Sciatic nerve (tissue), 2 donors: ENCODE measurements at regions not wholly inside any gene's neighbourhood (a gene's known extent, or its start where the extent isn't known, plus 50 kb on each side); places are given as distances from the start of the nearest gene placed in this dataset.
A peak's percentile ranks its signal among the peaks of the same experiment; 100 is the strongest.

ENCODE experiments used
- ATAC-seq: fragments of 200-7000 bp; cut with Tn5 transposase; one replicate; pipeline ENCODE4 v1.9.1; 2020; ENCODE audit warnings: mild to moderate bottlenecking, moderate library complexity
- DNase-seq: peaks from one replicate; pipeline ENCODE4 v3.0.0-alpha.2; 2020; ENCODE audit warnings: low spot score
- intact Hi-C: fragments of 100-400 bp; cut with DNase I; formaldehyde crosslinking; loops from one replicate; pipeline ENCODE4 v1.14.2; 2022
- donor health status: DM: no; HTN: no; CAD: no.
- donor health status: DM: no; HTN: no; CAD: no.

DNA sequence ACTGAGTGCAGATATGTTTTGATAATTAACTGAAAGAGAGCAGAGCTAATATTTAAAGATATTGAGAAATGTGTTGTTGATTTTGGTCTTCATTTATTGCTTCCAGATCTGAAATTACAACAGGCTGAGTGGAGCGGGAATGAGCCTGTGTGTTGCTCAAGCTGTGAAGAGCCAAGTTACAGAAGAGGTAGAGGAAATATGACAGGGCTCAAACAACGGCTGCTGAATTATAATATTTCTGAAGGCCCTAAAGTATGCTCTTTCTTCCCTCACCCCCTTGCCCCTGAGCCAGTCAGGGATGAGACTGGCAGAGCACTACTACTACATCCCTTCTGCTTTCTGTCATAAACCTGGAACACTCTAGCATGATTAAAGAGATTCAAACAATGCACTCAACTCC, 115.6 kb downstream of the FANCF start:
- peak; percentile 62 for ATAC-seq
- intact Hi-C loops, result no loop called here
- DNase-seq, result no peak

DNA sequence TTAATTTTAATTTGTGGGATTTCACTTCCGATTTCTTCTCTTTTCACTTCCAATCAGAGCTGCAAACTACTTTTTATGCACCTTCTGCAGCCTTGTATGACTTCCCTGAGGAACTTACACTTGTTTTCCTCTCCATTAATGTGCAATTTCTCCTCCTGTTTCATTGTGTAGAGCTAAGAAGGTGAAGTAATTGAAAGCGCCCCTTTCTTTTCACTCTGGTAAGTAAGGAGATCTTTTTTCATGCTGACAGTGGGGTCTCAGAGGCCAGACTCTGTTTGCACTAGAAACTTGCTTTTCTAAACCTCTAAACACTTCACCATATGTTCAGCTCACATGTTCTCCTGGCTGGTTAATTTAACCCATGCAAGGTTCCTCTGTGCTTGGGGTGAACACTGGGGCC, 117.0 kb downstream of the FANCF start:
- intact Hi-C loops, result no loop called here
- no peak for ATAC-seq

DNA sequence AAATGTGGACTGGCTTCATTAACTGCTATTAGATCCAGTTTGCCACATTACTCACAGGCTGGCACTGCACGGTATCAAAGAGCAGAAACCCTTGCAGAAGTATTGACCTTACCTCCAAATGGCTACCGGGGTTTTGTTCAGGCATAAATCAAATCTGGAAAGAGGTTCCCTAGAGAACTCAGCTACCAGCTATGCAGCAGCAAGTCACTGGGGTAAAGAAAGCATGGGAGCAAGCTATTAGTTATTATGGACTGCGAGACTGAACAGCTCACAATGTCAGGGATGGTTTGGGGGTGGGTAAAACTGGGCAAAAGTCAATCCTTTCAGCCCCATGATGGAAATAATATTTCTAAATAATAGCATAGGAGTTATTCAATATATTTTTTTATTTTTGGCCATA, 128.1 kb downstream of the FANCF start:
- DNase-seq, result no peak
- no peak for ATAC-seq
- intact Hi-C loops, result no loop called here

More for the DNA sequence above, 117.0 kb downstream of the FANCF start:
- no peak for DNase-seq

DNA sequence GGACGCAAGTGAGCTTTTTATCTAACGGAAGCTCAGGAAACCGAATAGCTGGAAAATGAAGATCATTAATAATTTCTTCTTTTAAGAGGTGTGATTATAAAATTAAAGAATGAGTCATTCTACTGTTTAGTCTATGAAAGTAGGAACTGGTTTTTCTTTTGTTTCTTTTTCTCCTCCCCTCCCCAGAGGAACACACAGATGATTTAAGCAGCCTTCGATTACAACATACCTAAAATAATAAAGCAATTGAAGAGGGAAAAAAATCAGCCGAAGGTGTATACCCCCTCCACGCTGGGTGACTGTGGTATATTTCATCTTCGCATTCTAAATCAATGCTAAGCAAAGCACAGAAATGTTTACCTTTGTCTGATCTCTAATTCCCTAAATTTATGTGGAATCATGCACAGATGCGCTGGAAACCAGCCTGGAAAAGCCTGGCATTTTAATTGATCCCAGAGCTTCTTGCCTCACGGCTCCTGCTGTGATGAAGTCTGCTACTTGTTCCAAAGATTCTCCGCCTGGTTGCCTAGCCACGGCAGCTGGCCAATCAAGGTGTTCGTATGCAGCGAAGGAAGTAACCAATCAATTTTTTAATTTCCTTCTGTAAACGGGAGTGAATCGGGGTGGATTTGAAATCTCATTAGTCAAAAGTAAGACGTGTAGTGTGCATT, 133.9 kb downstream of the FANCF start:
- intact Hi-C loops, result no loop called here
- no peak for ATAC-seq
- no peak for DNase-seq

DNA sequence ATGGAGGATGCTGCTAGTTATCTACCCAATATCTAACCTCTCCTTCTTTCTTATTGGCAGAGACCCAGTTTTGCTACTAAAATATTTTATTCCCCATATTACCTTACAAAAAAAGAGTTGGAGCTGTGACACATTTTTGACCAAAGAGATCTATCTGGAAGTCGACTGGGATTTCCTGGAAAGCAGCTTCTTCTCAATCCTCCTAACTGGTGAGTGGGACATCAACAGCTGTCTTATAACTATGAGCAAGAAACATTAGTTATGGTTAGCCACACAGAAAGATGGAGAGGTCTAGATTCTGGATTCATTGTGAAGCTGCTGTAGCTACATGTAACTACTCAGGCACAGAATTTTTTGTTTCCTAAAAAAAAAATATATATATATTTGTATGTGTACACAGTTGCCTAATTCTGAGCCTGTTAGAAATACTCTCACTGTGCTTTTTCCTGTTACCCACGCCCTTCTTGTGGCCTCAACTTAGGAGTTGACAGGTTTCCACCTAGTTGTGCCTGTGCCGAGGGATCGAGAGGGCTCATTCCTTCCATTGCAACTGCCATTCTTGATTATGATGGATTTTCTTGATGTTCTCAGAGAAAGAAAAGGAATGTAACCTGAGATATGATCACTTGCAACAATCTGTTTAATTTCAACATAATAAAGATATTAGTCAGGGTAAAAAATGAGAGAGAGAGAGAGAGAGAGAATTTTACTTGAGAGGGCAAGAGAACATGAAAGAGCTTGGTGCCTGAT, 142.0 kb downstream of the SLC17A6 start:
- intact Hi-C loops, result no loop called here
- DNase-seq, result no peak
- ATAC-seq, result no peak

DNA sequence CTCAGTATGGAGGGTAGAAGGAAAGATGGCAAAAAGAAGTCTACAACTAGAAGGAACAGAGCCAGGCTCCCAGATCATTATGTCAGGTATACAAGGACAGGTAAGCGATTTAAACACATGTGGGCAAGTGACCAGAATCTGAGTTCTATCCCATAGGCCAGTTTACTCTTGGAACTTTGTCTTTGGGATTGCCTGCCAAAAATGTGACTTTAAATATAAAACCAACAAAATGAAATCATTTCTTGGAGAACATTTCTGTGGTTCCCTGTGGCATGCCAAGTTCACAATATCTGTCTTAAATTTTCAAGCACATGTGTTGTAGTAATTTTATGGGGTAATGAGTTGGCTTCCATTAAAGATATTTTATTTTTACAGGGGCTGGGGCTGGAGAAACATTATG, 141.0 kb downstream of the SLC17A6 start:
- ATAC-seq, result no peak
- no peak for DNase-seq
- intact Hi-C loops, result no loop called here

DNA sequence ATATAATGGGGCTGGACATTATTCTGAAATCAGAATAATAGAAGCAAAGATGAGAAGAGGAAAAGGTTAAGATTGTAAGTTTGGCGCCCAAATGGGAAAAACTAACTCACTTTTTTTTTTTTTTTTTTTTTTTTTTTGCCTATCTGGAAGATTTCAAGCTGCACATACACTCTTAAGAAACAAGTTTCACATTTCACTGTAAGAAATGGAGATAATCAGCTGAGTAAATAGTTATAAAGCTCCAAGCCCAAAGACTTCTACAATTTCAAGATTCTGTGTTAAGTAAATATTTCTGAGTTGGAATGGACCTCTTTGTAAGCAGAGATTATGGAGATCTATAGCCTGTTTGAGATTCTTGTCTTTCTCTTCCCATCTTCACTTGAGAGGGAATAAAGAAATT, 140.0 kb downstream of the SLC17A6 start:
- ATAC-seq (no peak), DNase-seq (no peak)
- intact Hi-C loops, result no loop called here

DNA sequence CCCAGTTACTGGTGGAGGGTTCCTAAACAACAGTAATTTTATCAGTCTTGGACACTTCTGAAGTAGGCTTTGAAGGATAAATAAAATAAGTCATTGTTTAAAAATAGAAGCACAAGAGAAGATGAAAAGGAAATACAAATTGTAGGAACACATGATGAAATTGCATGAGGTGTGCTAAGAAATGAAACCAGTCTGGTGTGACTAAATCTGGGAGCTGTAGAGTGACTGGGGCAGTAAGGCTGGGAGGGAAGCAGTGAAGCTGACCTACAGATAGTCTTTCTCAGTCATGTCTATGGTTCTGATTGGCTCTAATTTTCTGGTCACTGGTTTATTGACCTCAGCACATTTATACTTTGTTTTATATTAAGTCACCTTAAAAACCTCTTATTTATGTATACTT, 139.1 kb downstream of the SLC17A6 start:
- DNase-seq (no peak), ATAC-seq (no peak)
- intact Hi-C loops, result no loop called here

DNA sequence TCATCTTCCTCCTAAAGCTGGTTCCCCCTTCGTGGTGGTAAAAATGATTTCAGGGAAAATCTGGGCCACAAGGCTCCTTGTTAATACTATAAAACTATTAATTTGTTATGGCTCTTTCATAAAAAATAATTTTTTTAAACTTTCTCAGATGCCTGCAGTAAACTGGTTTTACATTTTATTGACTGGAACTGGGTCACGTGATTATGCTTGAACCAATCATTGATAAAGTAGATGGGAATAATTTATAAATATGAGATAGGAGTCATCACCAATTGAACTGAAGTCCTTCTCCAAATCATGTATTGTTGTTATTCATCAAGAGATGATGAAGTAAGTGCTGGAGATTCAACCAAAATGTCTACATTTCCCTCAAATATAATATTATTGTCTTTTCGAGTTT, 138.4 kb downstream of the SLC17A6 start:
- intact Hi-C loops, result no loop called here
- ATAC-seq (no peak), DNase-seq (no peak)

DNA sequence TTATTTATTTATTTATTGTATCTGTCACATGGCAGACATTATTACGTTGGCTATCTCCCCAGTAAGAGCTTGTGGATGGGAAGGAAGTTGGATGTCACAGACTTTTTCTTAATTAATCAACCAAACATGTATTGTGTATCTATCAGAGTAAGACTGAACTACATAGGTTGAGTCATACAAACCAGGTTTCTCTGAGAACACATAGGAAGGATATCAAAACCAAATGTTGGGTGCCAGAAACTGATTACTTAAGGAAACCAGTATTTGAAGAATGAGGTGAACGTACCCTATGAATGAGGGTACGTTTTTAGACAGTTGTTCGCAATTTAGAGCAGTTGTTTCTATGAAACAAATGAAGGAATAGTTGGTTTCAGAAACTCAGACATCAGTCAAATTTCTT, 136.4 kb downstream of the SLC17A6 start:
- no peak for ATAC-seq

DNA sequence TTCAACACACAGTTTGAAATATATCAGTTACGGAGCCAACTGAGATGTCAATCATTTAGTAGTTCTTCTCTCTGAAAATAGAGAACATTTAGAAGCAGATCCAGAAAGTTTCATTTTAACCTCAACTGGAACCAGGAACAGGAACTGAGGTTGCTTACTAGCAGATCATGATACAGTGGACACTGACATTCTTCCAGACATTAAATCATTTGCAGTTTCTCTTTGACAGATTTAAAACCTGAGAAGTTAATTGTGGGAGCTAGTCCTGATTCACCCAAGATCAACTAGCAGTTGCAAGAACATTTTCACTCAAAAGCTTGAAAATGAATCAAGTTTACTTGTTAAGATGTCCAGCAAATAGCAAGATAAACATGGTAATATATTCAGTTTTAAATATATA, 135.4 kb downstream of the SLC17A6 start:
- ATAC-seq (no peak), DNase-seq (no peak)
- intact Hi-C loops, result no loop called here

More for the DNA sequence above, 136.4 kb downstream of the SLC17A6 start:
- DNase-seq, result no peak
- intact Hi-C loops, result no loop called here

DNA sequence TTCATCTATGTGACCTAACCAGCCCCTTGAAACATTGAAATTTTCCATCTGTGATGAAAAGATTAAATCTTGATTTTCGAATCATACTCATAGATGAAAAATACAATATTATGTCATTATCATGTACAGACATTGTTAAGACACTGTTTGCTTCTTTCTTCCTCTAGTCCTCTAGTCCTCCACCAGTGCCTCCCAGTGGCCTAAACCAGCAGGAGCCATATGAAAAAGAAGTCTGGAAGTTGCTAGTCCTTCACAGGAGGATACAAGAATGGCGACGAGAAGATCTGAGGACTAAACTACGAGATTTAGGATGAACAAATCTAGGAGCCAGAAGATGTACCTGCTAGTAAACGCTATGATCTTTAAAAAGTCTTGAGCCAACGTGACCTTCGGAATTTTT, 134.1 kb downstream of the SLC17A6 start:
- DNase-seq (no peak), ATAC-seq (no peak)
- intact Hi-C loops, result no loop called here

DNA sequence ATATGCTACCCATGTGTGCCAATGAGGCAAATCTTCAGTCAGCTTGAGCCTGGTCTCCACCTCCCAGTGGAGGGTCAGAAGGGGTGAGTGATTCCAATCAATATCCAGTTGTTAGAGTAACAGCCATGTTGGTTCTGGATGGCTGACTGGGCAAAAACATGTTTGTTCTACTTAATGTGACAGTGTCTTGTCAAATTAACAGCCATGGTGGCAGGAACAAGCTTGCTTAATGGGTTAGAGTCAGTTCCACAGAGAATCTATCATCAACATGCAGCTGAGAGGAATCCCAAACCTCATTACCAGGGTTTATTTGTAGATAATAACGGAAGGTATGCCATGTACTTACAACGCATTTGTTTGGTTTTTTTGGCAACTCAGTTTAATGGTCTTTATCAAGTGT, 133.2 kb downstream of the SLC17A6 start:
- DNase-seq, result no peak
- no peak for ATAC-seq
- intact Hi-C loops, result no loop called here

DNA sequence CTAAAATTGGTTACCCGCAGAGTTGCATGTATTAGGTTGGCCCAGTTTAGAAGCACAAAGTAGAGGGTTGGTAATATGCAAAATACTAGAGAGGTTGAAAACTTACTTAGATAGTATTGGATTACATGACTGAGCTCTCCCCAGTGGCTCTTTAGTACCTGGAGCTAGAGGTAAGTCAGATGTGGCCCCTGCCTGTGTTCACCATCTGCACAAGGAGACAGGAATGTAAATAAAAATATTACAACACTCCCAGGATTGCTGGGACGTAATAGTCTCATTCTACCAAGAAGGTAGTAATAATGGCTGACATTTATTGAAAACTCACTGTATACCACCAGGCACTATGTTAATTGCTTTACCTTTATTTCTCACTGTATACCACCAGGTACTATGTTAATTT, 129.6 kb downstream of the SLC17A6 start:
- intact Hi-C loops, result no loop called here
- no peak for ATAC-seq
- DNase-seq, result no peak

DNA sequence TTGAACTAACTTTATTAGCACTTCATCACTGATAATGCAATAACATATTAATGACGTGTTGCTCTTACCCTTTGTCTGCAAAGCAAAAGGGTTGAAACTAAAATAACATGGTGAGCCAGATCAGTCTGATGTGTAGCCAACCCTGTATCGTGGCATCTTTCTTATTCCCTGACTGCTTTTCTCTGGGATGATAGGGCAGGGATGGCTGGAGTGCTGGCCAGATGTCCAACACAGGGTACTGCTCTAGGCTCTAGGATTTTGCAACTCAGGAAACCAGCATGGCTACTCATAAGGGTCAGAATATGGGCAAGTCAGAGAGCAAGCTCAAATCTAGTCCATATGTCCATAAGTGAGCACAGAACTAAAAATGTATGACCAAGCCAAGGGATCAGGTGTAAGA, 129.1 kb downstream of the SLC17A6 start:
- ATAC-seq (no peak), DNase-seq (no peak)
- intact Hi-C loops, result no loop called here

DNA sequence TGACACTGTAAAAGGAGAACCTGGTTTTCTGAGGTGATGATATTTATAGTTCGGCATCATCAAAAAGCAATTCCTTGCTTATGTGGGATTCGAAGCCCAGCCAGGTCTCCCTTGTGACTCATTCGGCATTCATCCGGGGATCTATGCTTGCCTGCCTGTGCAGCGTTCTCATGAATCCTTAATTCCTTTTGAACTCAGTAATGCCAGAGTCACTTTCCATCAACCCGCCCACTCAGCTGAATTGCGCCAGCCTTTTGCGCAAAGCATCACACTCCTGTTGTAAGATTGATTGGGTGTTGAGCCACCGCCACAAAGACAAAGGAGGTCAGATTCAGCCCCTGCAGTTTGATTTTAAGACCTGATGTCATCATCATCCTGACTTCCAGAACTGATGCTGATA, 128.6 kb downstream of the SLC17A6 start:
- intact Hi-C loops, result no loop called here
- DNase-seq (no peak), ATAC-seq (no peak)

DNA sequence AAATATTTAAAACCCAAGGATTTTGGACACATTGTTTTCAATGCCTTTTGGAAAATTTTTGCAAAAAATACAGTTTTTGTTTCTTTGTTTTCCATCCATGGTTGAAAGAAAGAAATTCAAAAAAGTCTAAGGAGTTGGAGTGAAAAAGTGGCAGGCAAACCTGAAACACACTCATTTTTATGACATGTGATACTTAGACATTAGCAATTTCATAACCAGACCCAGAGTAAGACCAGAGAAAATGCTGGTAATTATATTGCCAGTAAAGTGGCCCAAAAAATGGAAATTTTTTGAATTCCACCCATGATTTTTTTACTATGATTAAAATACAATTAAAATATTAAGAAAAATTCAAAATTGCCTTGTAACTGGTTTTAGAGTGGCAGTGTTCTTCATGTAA, 128.2 kb downstream of the SLC17A6 start:
- no peak for ATAC-seq
- DNase-seq, result no peak
- intact Hi-C loops, result no loop called here

DNA sequence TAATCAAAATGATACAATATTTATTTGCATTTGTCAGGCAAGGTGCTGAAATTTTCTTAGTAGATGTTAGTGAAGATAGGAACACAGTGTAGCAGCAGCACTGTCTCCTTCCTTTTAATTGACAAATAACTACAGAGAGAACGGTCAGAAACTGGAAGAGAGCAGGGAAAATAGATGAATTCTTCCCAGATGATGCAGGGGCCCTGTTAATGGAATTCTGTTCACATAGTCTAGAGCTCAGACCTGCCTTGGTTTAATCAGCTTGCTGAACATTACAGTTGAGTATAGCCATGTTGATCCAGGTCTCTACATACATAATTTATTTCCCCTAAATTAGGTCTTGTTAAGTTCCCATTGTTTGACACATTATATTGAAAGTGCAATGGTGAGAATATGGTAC, 127.4 kb downstream of the SLC17A6 start:
- intact Hi-C loops, result no loop called here
- ATAC-seq, result no peak
- DNase-seq, result no peak

DNA sequence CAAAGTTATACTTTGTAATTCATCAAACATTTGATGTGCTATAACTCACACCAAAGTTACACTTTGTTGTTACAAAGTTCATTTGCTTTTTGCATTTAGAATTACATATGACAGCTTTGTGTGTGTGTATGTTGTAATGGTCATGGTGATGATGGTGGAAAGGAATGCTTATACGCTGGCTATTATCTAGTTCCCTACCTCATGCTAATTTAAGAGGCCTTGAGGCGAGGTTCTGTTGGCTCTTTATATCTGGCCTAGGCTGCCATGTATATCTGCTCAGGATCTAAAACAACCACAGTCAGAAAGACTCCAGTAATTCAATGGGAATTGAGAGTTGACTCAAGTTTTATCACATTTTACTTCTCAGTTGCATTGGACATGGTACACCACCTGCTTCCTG, 123.4 kb downstream of the SLC17A6 start:
- ATAC-seq, result no peak
- intact Hi-C loops, result no loop called here
- no peak for DNase-seq

DNA sequence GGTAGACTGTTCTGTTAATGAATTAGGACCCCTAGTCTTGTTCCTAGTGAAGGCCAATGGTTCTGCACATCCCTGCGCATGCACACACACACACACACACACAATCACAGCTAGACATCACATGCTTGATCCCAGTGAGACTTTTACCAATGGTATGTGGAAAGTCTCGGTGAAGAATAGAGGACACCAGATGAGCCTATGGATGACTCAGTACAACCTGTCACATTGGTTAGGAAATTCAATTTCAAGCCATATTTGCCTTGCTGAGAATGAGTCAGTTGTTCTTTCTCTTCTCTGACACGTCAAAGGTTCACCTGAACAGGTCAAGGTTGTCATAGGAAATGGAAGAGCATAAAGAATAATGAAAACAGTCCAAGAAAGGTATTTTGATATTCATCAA, 122.0 kb downstream of the SLC17A6 start:
- intact Hi-C loops, result no loop called here
- DNase-seq, result no peak
- ATAC-seq, result no peak

DNA sequence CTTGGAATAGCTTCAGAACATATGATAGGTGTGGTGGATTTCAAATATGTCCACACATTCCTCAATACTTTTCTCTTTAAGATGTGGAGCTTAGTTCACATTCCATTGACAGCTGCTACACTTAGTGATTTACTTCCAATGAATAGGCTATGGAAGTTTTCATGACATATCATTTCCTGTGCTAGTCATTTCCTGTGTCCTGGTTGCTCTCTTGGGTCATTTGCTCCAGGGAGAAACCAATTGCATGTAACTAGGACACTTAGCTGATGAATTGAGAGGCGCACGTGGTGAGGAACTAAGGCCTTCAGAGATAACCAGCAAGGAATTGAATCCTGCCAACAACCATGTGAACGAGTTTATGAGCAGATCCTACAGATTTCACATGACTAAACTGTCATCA, 120.9 kb downstream of the SLC17A6 start:
- no peak for DNase-seq
- intact Hi-C loops, result no loop called here
- no peak for ATAC-seq
